Neural crest cell (in vitro differentiated cells): ENCODE measurements at regions not wholly inside any gene's neighbourhood (a gene's known extent, or its start where the extent isn't known, plus 50 kb on each side); places are given as distances from the start of the nearest gene placed in this dataset.

Experiments
- DNase-seq: peaks from one replicate; pipeline ENCODE4 v3.0.0; 2021; ENCODE audit warnings: low read depth, mixed read lengths, low spot score
- H3K27ac Mint-ChIP-seq: one replicate; pipeline ENCODE4 v1.8.0; 2021; ENCODE audit warnings: mild to moderate bottlenecking, mixed read lengths; ENCODE audit not compliant: unreplicated experiment
- H3K27me3 Mint-ChIP-seq: 2 replicates; pipeline ENCODE4 v1.8.0; 2021; ENCODE audit warnings: low read depth, mild to moderate bottlenecking, mixed read lengths
- H3K36me3 Mint-ChIP-seq: 2 replicates; pipeline ENCODE4 v1.8.0; 2021; ENCODE audit warnings: low read depth, mild to moderate bottlenecking, mixed read lengths
- H3K4me1 Mint-ChIP-seq: 2 replicates; pipeline ENCODE4 v1.8.0; 2021; ENCODE audit warnings: mixed read lengths
- H3K4me3 Mint-ChIP-seq: one replicate; pipeline ENCODE4 v1.8.0; 2021; ENCODE audit warnings: mild to moderate bottlenecking, mixed read lengths
- H3K9me3 Mint-ChIP-seq: 2 replicates; pipeline ENCODE4 v1.8.0; 2021; ENCODE audit warnings: mixed read lengths
- CTCF ChIP-seq: fragments of 200-600 bp; sonication (generic); conservative IDR thresholded peaks from 2 replicates; pipeline ENCODE4 v1.5.0; 2021; ENCODE audit warnings: antibody characterized with exemption, mild to moderate bottlenecking

GRCh38 chr2:192328297-192328696, 133.6 kb upstream of the TMEFF2 start:
- H3K27me3 Mint-ChIP-seq: peaks cover 7% of the 10 kb centered on the region
- DNase-seq: no peak
- no peaks in the 10 kb centered on the region for H3K4me1 Mint-ChIP-seq
- TF ChIP-seq CTCF: no peak
- no peak overlapping the region for H3K27ac Mint-ChIP-seq
- H3K36me3 Mint-ChIP-seq: no peaks in the 10 kb centered on the region
- H3K9me3 Mint-ChIP-seq: no peaks in the 10 kb centered on the region
- H3K4me3 Mint-ChIP-seq: no peak overlapping the region

GRCh38 chr2:192327576-192327975, 132.8 kb upstream of the TMEFF2 start:
- no peak overlapping the region for H3K4me3 Mint-ChIP-seq
- no peaks in the 10 kb centered on the region for H3K9me3 Mint-ChIP-seq
- no peak overlapping the region for H3K27ac Mint-ChIP-seq
- H3K4me1 Mint-ChIP-seq: no peaks in the 10 kb centered on the region
- TF ChIP-seq CTCF: no peak
- no peaks in the 10 kb centered on the region for H3K36me3 Mint-ChIP-seq
- peaks cover 5% of the 10 kb centered on the region for H3K27me3 Mint-ChIP-seq
- no peak for DNase-seq

- H3K4me3 Mint-ChIP-seq: no peak overlapping the region
- DNase-seq: no peak
- no peak for TF ChIP-seq CTCF
- no peak overlapping the region for H3K27ac Mint-ChIP-seq
- no peaks in the 10 kb centered on the region for H3K27me3 Mint-ChIP-seq
- no peaks in the 10 kb centered on the region for H3K4me1 Mint-ChIP-seq
- H3K9me3 Mint-ChIP-seq: no peaks in the 10 kb centered on the region
- no peaks in the 10 kb centered on the region for H3K36me3 Mint-ChIP-seq
Observed at GRCh38 chr2:192315543-192315942, 120.8 kb upstream of the TMEFF2 start.

- no peak for TF ChIP-seq CTCF
- H3K36me3 Mint-ChIP-seq: no peaks in the 10 kb centered on the region
- H3K4me1 Mint-ChIP-seq: no peaks in the 10 kb centered on the region
- H3K9me3 Mint-ChIP-seq: no peaks in the 10 kb centered on the region
- no peak overlapping the region for H3K4me3 Mint-ChIP-seq
- H3K27ac Mint-ChIP-seq: no peak overlapping the region
- no peak for DNase-seq
- no peaks in the 10 kb centered on the region for H3K27me3 Mint-ChIP-seq
Observed at GRCh38 chr2:192314800-192315481, 120.2 kb upstream of the TMEFF2 start.

- DNase-seq: no peak
- Mint-ChIP-seq H3K27ac (no peak overlapping the region), H3K27me3 (no peaks in the 10 kb centered on the region), H3K9me3 (no peaks in the 10 kb centered on the region), H3K4me3 (no peak overlapping the region), H3K4me1 (no peaks in the 10 kb centered on the region), H3K36me3 (no peaks in the 10 kb centered on the region)
- no peak for TF ChIP-seq CTCF
Observed at GRCh38 chr2:192313773-192314172, 119.0 kb upstream of the TMEFF2 start.
